ENCODE measurements at regions not wholly inside any gene's neighbourhood (a gene's known extent, or its start where the extent isn't known, plus 50 kb on each side); places are given as distances from the start of the nearest gene placed in this dataset.

DNA sequence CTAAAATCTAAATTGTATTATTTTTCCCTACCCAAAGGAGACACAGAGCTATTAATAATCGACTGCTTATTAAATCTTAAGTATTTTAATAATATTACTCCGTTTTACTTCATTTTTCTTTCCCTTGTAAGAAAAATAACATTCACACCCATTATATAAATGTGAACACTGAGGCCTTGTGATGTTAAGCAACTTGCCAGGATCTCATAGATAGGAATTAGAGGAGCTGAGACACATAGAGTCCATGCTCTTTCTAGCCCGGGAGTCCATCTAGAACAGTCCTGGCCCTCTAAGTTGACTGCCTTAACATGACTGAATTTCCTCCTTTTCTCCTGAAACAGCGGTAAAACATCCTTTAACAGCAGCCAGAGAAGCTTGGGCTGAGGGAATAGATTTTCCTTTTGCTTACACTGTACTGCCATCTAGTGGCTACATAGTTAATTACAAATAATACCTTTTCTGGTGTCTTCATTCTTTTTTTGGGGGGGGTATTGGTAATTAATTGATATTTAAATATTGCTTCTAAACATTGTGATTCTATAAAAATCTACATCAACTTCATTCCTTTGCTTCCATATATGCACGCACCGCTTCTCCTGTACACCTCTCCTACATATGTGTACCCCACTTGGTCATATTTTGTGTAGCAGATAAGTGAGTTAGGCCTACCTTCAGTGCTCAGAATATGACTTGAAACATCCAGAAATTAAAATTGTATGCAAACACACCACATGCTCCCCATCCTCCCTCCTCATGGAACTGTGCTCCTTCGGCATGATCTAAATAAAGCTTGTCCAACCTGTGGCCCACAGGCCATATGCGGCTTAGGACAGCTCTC is 125.8 kb upstream of the HNMT start:
- H3K4me3 ChIP-seq (ENCODE audit: control insufficient read depth, low read depth, low read length): no peak overlapping the region
- TF ChIP-seq, protein P1, sequence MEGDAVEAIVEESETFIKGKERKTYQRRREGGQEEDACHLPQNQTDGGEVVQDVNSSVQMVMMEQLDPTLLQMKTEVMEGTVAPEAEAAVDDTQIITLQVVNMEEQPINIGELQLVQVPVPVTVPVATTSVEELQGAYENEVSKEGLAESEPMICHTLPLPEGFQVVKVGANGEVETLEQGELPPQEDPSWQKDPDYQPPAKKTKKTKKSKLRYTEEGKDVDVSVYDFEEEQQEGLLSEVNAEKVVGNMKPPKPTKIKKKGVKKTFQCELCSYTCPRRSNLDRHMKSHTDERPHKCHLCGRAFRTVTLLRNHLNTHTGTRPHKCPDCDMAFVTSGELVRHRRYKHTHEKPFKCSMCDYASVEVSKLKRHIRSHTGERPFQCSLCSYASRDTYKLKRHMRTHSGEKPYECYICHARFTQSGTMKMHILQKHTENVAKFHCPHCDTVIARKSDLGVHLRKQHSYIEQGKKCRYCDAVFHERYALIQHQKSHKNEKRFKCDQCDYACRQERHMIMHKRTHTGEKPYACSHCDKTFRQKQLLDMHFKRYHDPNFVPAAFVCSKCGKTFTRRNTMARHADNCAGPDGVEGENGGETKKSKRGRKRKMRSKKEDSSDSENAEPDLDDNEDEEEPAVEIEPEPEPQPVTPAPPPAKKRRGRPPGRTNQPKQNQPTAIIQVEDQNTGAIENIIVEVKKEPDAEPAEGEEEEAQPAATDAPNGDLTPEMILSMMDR (IDR thresholded peaks at IDR 0.05; ENCODE audit: control insufficient read depth, insufficient read depth, low read depth, low read length, missing control alignments): peak; percentile 48
- DNase-seq (ENCODE audit: low read depth): peak; percentile 7

DNA sequence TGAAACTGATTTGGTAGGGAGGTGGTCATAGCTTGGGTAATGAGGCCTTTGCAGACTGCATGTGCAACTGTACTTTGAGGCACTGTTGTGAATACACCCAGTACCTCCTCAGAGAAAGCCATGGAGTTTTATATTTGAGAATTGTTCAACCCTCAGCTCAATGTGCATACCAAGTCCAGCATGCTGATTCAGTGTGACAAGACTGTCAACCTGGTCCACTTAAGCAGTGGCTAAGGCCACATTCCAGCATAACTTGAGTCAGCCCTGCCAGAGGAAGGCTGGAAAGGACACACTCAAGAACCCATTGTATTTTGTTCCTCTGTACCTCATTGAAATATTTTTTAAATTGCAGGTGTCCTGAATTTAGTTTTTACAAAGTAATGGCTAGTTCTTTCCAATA is 121.8 kb upstream of the HNMT start:
- H3K4me3 ChIP-seq (ENCODE audit: control insufficient read depth, low read depth, low read length): no peak overlapping the region
- DNase-seq (ENCODE audit: low read depth): no peak
- TF ChIP-seq, protein P1 (IDR thresholded peaks at IDR 0.05; ENCODE audit: control insufficient read depth, insufficient read depth, low read depth, low read length, missing control alignments): no peak

DNA sequence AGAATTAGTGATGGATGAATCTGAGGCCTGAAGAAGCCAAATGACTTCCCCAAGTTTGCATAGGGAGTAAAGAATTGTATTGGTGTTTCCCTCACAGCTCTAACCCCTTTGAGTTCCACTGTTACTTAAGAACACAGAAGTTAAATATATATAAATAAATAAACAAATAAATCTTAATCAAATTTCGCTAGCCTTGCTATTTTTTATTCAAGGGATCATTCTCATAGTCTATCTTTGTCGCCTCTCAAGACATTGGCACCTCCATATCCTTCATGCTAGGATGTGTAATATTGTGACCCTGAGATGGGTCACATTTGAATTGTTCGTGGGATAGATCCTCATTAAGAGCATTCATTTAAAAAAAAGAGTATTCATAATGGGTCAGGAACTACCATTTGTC is 121.3 kb upstream of the HNMT start:
- no peak overlapping the region for H3K4me3 ChIP-seq (ENCODE audit: control insufficient read depth, low read depth, low read length)
- no peak for DNase-seq (ENCODE audit: low read depth)
- TF ChIP-seq, protein P1 (IDR thresholded peaks at IDR 0.05; ENCODE audit: control insufficient read depth, insufficient read depth, low read depth, low read length, missing control alignments): no peak

DNA sequence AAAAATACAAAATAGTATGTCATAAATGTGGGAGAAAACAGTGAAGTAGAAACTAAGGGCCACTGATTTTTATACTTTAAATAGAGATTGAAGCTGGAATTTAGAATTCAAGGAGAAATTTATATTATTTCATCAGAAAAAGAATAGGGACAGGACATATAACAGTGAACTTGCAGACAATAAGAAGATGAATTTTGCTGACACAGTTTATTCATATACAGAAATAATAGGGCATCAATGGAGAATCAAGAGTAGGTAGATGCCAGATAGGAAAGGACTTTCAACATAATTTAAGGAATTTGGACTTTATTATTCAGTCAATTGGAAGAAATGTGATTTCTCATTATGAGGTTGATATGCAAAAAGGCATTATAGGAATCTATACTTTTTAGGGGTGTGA is 118.9 kb upstream of the HNMT start:
- TF ChIP-seq, protein P1 (IDR thresholded peaks at IDR 0.05; ENCODE audit: control insufficient read depth, insufficient read depth, low read depth, low read length, missing control alignments): no peak
- DNase-seq (ENCODE audit: low read depth): no peak
- H3K4me3 ChIP-seq (ENCODE audit: control insufficient read depth, low read depth, low read length): no peak overlapping the region

DNA sequence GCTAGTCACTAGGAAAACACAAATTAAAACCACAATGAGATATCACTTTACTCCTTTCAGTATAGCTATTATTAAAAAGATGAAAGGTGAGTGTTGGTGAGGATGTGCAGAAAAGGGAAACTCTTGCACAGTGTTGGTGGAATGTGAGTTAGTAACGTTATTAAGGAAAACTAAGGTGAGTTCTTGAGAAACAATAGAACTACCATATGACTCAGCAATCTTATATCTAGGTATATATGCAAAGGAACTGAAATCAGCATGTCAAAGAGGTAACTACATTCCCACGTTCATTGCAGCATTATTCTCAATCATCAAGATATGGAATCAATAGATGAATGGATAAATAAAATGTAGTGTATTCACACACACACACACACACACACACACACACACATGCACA is 117.3 kb upstream of the HNMT start:
- DNase-seq (ENCODE audit: low read depth): no peak
- TF ChIP-seq, protein P1 (IDR thresholded peaks at IDR 0.05; ENCODE audit: control insufficient read depth, insufficient read depth, low read depth, low read length, missing control alignments): no peak
- H3K4me3 ChIP-seq (ENCODE audit: control insufficient read depth, low read depth, low read length): no peak overlapping the region

DNA sequence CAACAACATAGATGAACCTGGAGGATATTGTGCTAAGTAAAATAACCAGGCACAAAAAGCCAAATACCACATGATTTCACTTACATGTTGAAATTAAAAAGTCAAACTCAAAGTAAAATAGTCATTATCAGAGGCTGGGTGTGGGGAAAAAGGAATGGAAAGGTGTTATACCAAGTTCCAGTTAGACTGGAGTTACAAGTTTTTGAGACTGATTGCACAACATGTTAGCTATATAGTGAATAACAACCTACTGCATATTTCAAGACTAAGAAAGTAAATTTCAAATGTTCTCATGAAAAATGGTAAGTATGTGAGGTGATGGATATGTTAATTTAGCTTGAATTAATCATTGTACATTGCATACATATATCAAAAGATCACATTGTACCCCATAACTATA is 116.8 kb upstream of the HNMT start:
- DNase-seq (ENCODE audit: low read depth): no peak
- TF ChIP-seq, protein P1 (IDR thresholded peaks at IDR 0.05; ENCODE audit: control insufficient read depth, insufficient read depth, low read depth, low read length, missing control alignments): no peak
- H3K4me3 ChIP-seq (ENCODE audit: control insufficient read depth, low read depth, low read length): no peak overlapping the region

Data from AG09309 (cell line).